Uterus (tissue), 2 donors: ENCODE measurements at regions not wholly inside any gene's neighbourhood (a gene's known extent, or its start where the extent isn't known, plus 50 kb on each side); places are given as distances from the start of the nearest gene placed in this dataset.

Source experiments
- POLR2A ChIP-seq, 2 donors: fragments of 450-650 bp; IDR thresholded peaks; one replicate each; pipeline ENCODE4 v1.6.1; 2016; ENCODE audit warnings: antibody characterized with exemption in 2 of 2, mild to moderate bottlenecking in 1 of 2, moderate library complexity in 1 of 2
- TF ChIP-seq, protein P1 (sequence below), 4 experiments: fragments of 200-600 bp in 2 of 4; fragments of 450-650 bp in 2 of 4; sonication (generic) in 2 of 4; IDR thresholded peaks; one replicate each; pipeline ENCODE4 v1.5.1; 2016 to 2019; ENCODE audit warnings: antibody characterized with exemption in 4 of 4, mild to moderate bottlenecking in 2 of 4, moderate library complexity in 1 of 4

DNA sequence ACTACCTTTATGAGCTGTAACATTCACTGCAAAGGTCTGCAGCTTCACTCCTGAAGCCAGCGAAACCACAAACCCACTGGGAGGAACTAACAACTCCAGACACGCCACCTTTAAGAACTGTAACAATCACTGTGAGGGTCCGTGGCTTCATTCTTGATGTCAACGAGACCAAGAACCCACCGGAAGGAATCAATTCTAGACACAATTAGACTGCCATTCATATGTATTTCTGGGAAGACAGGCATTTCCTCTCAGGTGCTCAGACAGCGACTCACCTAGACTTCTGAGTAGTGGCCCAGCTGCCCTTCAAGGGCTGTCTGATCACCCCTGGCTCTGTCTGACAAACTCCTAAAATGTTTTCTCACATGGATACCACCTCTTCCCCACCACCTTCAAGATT, 506.8 kb downstream of the PDCD6IP start:
- TF ChIP-seq POLR2A (IDR thresholded peaks at IDR 0.05) = no peak
- TF ChIP-seq, protein P1, sequence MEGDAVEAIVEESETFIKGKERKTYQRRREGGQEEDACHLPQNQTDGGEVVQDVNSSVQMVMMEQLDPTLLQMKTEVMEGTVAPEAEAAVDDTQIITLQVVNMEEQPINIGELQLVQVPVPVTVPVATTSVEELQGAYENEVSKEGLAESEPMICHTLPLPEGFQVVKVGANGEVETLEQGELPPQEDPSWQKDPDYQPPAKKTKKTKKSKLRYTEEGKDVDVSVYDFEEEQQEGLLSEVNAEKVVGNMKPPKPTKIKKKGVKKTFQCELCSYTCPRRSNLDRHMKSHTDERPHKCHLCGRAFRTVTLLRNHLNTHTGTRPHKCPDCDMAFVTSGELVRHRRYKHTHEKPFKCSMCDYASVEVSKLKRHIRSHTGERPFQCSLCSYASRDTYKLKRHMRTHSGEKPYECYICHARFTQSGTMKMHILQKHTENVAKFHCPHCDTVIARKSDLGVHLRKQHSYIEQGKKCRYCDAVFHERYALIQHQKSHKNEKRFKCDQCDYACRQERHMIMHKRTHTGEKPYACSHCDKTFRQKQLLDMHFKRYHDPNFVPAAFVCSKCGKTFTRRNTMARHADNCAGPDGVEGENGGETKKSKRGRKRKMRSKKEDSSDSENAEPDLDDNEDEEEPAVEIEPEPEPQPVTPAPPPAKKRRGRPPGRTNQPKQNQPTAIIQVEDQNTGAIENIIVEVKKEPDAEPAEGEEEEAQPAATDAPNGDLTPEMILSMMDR (IDR thresholded peaks at IDR 0.05) = no peak
